GM10847 (cell line): ENCODE measurements at regions not wholly inside any gene's neighbourhood (a gene's known extent, or its start where the extent isn't known, plus 50 kb on each side); places are given as distances from the start of the nearest gene placed in this dataset.

Experiments
- POLR2A ChIP-seq: IDR thresholded peaks from 2 replicates; pipeline ENCODE4 v1.6.1; 2011; ENCODE audit not compliant: insufficient read length; ENCODE audit errors: extremely low read depth

GRCh38 chr12:90515199-90516175 lies 439.5 kb downstream of the CCER1 start:
- no peak for TF ChIP-seq POLR2A

- no peak for TF ChIP-seq POLR2A
Observed at GRCh38 chr12:90514325-90514724, 440.7 kb downstream of the CCER1 start.

DNA sequence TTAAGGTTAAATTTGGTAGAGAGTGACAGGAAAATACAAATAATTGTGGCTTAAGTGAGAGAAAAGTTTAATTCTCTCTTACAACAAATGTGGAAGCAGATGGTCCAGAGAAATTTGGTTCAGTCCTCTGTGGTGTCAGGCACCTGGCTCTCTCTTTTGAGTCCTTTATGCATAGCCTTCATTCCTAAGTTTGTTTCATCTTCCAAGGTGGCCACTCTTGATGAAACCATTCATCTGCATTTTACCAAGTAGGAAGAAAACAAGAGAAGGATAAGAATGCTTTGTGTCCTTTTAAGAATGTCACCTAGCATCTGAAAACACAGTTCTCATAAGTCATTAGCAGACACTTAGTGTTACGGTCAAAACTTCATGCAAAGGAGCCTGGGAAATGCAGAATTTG lies 442.5 kb downstream of the CCER1 start:
- no peak for TF ChIP-seq POLR2A

DNA sequence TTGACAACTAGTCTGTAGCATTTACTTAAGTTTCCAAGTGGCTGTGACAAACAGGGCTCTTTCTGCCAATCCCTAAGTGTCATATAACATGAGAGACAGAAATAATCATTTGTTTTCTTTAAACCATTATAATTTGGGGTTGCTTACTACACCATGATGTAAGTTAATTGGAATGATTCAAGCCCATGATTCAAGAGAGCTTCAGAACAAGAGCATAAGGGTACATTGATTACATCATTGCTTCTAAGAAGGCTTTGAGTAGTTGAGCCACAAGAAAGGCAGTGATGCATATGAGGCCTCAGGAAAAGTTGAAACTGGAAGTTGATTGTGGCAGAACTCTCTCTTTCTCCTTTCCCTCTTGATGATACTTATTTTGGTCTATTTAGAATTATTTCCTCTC lies 444.0 kb downstream of the CCER1 start:
- TF ChIP-seq POLR2A: no peak

DNA sequence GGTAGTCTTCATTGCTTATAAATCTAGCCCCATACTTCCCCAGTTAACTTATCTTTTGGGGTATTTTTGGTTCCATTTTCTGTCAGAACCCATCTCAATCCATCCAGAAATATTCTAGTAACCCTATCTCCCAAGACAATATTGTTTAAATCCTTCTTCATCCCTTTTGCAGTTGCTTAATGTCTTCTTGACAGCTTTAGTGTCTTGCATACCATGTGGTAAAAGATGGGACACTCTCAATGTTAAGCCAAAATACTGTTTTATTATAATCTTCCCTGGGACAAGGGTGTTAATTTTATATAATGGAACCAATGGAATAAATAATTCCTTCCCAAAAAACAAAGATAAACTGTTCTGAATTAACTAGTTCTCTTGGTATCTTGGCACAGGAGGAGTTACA lies 450.2 kb downstream of the CCER1 start:
- TF ChIP-seq POLR2A: no peak

DNA sequence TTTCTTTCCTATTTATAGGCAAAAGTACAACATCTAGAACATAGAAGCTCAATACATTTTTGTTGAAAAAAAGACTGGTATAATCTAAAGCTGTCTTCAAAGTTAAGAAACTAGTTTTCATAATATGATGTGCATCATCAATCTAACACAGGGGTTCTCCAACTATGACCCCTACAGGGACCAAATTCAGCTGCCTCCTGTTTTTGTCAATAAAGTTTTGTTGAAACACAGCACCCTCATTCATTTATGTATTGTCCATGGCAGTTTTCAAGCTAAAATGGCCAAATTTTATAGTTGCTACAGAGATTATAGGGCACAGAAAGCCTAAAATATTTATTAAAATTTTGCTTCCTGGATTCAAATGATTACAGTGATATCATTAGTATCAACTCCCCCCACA lies 452.9 kb downstream of the CCER1 start:
- TF ChIP-seq POLR2A: no peak

GRCh38 chr12:90501412-90501811 lies 453.6 kb downstream of the CCER1 start:
- TF ChIP-seq POLR2A: no peak

- no peak for TF ChIP-seq POLR2A
Observed at GRCh38 chr12:90499795-90500194, 455.2 kb downstream of the CCER1 start.

GRCh38 chr12:90497923-90498545 lies 456.9 kb downstream of the CCER1 start:
- TF ChIP-seq POLR2A: no peak

DNA sequence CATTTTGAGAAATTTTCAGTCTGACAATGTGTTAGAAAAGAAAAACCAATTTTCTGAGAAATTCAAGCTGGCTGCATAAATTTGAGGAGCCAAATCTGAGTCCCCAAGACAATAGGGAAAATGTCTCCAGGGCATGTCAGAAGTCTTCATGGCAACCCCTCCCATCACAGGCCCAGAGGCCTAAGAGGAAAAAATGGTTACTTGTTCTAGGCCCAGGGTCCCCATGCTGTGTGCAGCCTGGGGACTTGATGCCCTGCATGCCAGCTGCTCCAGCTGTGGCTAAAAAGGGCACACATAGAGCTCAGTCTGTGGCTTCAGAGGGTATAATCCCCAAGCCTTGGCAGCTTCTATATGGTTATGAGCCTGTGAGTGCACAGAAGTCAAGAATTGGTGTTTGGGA lies 464.6 kb downstream of the CCER1 start:
- TF ChIP-seq POLR2A: no peak

GRCh38 chr12:90489141-90489540 lies 465.8 kb downstream of the CCER1 start:
- TF ChIP-seq POLR2A: no peak

GRCh38 chr12:90485560-90485959 lies 469.4 kb downstream of the CCER1 start:
- TF ChIP-seq POLR2A: no peak

GRCh38 chr12:90484094-90484493 lies 470.9 kb downstream of the CCER1 start:
- TF ChIP-seq POLR2A: no peak

DNA sequence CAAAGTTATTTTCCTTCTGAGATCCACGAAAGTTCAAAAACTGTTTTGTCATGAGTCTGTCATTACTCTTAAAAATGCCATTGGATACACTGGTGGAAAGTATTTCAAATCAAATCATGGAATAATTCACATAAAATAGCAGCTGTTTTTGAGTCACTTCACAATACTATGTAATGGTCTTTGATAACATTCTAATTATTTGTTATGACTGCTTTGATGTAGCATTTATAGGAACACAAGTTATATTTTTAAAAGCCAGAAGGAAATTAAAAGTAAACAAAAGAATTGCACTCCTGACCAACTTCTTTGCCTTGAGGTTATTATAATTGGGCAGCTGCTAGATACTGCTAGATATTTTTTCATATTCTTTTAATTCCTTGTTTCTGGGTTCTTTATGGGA lies 473.2 kb downstream of the CCER1 start:
- no peak for TF ChIP-seq POLR2A

- no peak for TF ChIP-seq POLR2A
Observed at GRCh38 chr12:90479237-90479636, 475.7 kb downstream of the CCER1 start.

GRCh38 chr12:90473831-90474230 lies 481.1 kb downstream of the CCER1 start:
- no peak for TF ChIP-seq POLR2A
